ENCODE measurements at regions not wholly inside any gene's neighbourhood (a gene's known extent, or its start where the extent isn't known, plus 50 kb on each side); places are given as distances from the start of the nearest gene placed in this dataset.

DNA sequence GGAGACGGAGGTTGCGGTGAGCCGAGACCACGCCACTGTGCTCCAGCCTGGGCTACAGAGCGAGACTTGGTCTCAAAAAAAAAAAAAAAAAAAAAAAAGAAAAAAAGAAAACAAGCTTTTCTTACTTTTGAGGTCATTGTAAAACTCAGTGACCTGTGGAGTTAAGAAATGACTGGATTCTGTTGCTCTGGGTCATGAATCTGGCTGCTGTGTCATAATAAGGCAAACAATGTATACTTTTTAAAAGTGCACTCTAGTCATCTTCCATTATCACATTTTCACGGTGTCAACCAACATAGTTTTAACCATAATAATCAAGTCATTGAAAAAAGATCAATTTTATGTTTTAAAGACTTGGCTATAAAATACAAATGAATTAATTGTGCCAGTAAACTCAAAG is 1186.6 kb downstream of the DIAPH3 start:
- no peaks in the 10 kb centered on the region for H3K27me3 ChIP-seq (ENCODE audit: insufficient read depth)
- no peaks in the 10 kb centered on the region for H3K27me3 Mint-ChIP-seq (ENCODE audit: insufficient read depth, low read depth, poor library complexity)
- no peaks in the 10 kb centered on the region; the same call in 2 of the 3 replicates for H3K36me3 Mint-ChIP-seq (ENCODE audit: low read depth)
- peaks cover 18% of the 10 kb centered on the region; the same call in 2 of the 3 replicates for H3K4me1 Mint-ChIP-seq
- H3F3A ChIP-seq (replicated peaks; ENCODE audit: low read depth) = no peaks in the 10 kb centered on the region
- no peaks in the 10 kb centered on the region for H3K9me2 ChIP-seq (ENCODE audit: insufficient read depth)
- H3K4me2 ChIP-seq = no peak overlapping the region
- H3K4me1 ChIP-seq (ENCODE audit: insufficient read depth) = peaks cover 10% of the 10 kb centered on the region
- H3K27ac ChIP-seq (ENCODE audit: low read depth) = no peak overlapping the region
- no peak for DNase-seq (ENCODE audit: low spot score)
- no peak overlapping the region for H3K4me3 Mint-ChIP-seq
- TF ChIP-seq POLR2AphosphoS5 (IDR thresholded peaks at IDR 0.05; ENCODE audit: low read depth) = no peak
- ATAC-seq = no peak
- peaks cover 3% of the 10 kb centered on the region; the same call in 1 of the 3 replicates for H3K9me3 Mint-ChIP-seq
- H3K27ac Mint-ChIP-seq = no peak overlapping the region
- no peak overlapping the region for H2AFZ ChIP-seq
- H3K4me3 ChIP-seq = no peak overlapping the region
- no peaks in the 10 kb centered on the region for H3K36me3 ChIP-seq (ENCODE audit: insufficient read depth)
- H4K20me1 ChIP-seq (replicated peaks; ENCODE audit: insufficient read depth) = no peaks in the 10 kb centered on the region
- no peaks in the 10 kb centered on the region for H3K79me2 ChIP-seq (replicated peaks; ENCODE audit: insufficient read depth)

DNA sequence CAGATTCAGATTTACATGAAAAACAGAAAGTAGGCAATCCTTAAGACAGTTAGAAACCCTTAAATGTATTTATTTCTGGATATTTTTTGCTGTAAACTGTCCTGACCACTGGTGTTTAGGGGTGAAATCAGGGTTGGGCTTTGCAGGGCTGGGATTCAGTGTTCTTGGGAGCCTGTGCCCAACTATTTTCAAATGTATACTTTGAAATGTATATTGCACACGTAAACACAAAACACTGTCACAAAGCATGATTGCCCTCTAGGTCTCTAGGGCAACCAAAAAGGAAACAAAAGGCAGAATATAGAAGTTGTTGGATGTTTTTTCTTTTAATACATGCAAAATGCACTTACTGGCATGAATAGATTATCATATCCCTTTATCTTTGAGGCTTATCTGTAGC is 1185.4 kb downstream of the DIAPH3 start:
- H2AFZ ChIP-seq = no peak overlapping the region
- TF ChIP-seq STAT1 (IDR thresholded peaks at IDR 0.05; ENCODE audit: unreplicated experiment) (no peak), CREB1 (CRISPR knock-in tag; IDR thresholded peaks at IDR 0.05; ENCODE audit: low read depth) (no peak), NANOG (IDR thresholded peaks at IDR 0.05; ENCODE audit: borderline replicate concordance) (no peak), EZH2 (IDR thresholded peaks at IDR 0.05; ENCODE audit: low read depth, unreplicated experiment) (no peak), JUNB (IDR thresholded peaks at IDR 0.05; ENCODE audit: unreplicated experiment) (no peak), ZNF331 (CRISPR knock-in tag; IDR thresholded peaks at IDR 0.05; ENCODE audit: low read depth) (no peak), ZNF114 (CRISPR knock-in tag; IDR thresholded peaks at IDR 0.05) (no peak), EZH2phosphoT487 (IDR thresholded peaks at IDR 0.05; ENCODE audit: unreplicated experiment) (no peak), POLR2AphosphoS5 (IDR thresholded peaks at IDR 0.05; ENCODE audit: low read depth) (no peak)
- TF ChIP-seq, protein P1, sequence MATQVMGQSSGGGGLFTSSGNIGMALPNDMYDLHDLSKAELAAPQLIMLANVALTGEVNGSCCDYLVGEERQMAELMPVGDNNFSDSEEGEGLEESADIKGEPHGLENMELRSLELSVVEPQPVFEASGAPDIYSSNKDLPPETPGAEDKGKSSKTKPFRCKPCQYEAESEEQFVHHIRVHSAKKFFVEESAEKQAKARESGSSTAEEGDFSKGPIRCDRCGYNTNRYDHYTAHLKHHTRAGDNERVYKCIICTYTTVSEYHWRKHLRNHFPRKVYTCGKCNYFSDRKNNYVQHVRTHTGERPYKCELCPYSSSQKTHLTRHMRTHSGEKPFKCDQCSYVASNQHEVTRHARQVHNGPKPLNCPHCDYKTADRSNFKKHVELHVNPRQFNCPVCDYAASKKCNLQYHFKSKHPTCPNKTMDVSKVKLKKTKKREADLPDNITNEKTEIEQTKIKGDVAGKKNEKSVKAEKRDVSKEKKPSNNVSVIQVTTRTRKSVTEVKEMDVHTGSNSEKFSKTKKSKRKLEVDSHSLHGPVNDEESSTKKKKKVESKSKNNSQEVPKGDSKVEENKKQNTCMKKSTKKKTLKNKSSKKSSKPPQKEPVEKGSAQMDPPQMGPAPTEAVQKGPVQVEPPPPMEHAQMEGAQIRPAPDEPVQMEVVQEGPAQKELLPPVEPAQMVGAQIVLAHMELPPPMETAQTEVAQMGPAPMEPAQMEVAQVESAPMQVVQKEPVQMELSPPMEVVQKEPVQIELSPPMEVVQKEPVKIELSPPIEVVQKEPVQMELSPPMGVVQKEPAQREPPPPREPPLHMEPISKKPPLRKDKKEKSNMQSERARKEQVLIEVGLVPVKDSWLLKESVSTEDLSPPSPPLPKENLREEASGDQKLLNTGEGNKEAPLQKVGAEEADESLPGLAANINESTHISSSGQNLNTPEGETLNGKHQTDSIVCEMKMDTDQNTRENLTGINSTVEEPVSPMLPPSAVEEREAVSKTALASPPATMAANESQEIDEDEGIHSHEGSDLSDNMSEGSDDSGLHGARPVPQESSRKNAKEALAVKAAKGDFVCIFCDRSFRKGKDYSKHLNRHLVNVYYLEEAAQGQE (IDR thresholded peaks at IDR 0.05; ENCODE audit: unreplicated experiment) = no peak
- TF ChIP-seq, protein P2, sequence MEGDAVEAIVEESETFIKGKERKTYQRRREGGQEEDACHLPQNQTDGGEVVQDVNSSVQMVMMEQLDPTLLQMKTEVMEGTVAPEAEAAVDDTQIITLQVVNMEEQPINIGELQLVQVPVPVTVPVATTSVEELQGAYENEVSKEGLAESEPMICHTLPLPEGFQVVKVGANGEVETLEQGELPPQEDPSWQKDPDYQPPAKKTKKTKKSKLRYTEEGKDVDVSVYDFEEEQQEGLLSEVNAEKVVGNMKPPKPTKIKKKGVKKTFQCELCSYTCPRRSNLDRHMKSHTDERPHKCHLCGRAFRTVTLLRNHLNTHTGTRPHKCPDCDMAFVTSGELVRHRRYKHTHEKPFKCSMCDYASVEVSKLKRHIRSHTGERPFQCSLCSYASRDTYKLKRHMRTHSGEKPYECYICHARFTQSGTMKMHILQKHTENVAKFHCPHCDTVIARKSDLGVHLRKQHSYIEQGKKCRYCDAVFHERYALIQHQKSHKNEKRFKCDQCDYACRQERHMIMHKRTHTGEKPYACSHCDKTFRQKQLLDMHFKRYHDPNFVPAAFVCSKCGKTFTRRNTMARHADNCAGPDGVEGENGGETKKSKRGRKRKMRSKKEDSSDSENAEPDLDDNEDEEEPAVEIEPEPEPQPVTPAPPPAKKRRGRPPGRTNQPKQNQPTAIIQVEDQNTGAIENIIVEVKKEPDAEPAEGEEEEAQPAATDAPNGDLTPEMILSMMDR (conservative IDR thresholded peaks at IDR 0.05; ENCODE audit: low read depth in 2 of 2) = no peak
- TF ChIP-seq, protein P3, sequence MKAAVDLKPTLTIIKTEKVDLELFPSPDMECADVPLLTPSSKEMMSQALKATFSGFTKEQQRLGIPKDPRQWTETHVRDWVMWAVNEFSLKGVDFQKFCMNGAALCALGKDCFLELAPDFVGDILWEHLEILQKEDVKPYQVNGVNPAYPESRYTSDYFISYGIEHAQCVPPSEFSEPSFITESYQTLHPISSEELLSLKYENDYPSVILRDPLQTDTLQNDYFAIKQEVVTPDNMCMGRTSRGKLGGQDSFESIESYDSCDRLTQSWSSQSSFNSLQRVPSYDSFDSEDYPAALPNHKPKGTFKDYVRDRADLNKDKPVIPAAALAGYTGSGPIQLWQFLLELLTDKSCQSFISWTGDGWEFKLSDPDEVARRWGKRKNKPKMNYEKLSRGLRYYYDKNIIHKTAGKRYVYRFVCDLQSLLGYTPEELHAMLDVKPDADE (IDR thresholded peaks at IDR 0.05) = no peak
- no peak overlapping the region for H3K4me3 ChIP-seq

More for the DNA sequence above, 1185.4 kb downstream of the DIAPH3 start:
- Histone ChIP-seq H3F3A (replicated peaks; ENCODE audit: low read depth) (no peaks in the 10 kb centered on the region), H4K20me1 (replicated peaks; ENCODE audit: insufficient read depth) (no peaks in the 10 kb centered on the region), H3K36me3 (ENCODE audit: insufficient read depth) (no peaks in the 10 kb centered on the region), H3K4me1 (ENCODE audit: insufficient read depth) (no peaks in the 10 kb centered on the region; the same call in none of the 2 replicates), H3K27ac (ENCODE audit: low read depth) (no peak overlapping the region), H3K27me3 (ENCODE audit: insufficient read depth) (no peaks in the 10 kb centered on the region), H3K9me2 (ENCODE audit: insufficient read depth) (no peaks in the 10 kb centered on the region), H3K4me2 (no peak overlapping the region), H3K79me2 (replicated peaks; ENCODE audit: insufficient read depth) (no peaks in the 10 kb centered on the region)
- H3K27me3 Mint-ChIP-seq (ENCODE audit: insufficient read depth, low read depth, poor library complexity) = no peaks in the 10 kb centered on the region
- ATAC-seq (no peak), DNase-seq (ENCODE audit: low spot score) (no peak)
- peaks cover 11% of the 10 kb centered on the region; the same call in 2 of the 3 replicates for H3K4me1 Mint-ChIP-seq
- peaks cover 13% of the 10 kb centered on the region; the same call in 2 of the 3 replicates for H3K9me3 Mint-ChIP-seq
- H3K4me3 Mint-ChIP-seq = no peak overlapping the region
- no peak overlapping the region for H3K27ac Mint-ChIP-seq
- H3K36me3 Mint-ChIP-seq (ENCODE audit: low read depth) = peaks cover 3% of the 10 kb centered on the region; the same call in 1 of the 3 replicates

Measured in GM23338 (cell line).